Posterior vena cava (tissue), 2 donors: ENCODE measurements at regions not wholly inside any gene's neighbourhood (a gene's known extent, or its start where the extent isn't known, plus 50 kb on each side); places are given as distances from the start of the nearest gene placed in this dataset.
A peak's percentile ranks its signal among the peaks of the same experiment; 100 is the strongest.

Experiments
- DNase-seq: peaks from one replicate; pipeline ENCODE4 v3.0.0-alpha.2; 2020; ENCODE audit warnings: low spot score
- intact Hi-C, 2 donors: fragments of 100-400 bp; cut with DNase I; formaldehyde crosslinking; loops; one replicate each; pipeline versions ENCODE4 v1.14.1 to v1.14.2; 2022 to 2023
- donor health status: DM: yes; HTN: yes; CAD: no.
- donor health status: DM: yes; HTN: yes; CAD: no.

DNA sequence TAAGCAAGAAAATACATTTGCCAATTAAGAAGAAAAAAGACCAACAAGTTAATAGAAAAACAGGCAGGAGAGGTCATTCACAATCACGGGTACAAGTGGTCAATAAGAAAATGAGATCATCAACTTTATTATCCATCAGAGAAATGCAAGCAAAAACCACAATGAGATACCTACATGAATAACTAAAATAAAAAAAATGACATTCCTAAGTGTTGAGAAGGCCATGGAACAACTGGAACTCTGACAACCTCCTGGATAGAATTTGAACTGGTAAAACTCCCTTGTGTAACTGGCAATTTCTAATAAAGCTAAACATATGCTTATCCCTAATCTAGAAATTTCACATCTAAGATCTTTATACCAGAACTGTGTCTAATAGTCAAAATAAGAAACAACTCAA lies 135.4 kb upstream of the BACE2 start:
- no peak for DNase-seq
- intact Hi-C loops = no loop called here

DNA sequence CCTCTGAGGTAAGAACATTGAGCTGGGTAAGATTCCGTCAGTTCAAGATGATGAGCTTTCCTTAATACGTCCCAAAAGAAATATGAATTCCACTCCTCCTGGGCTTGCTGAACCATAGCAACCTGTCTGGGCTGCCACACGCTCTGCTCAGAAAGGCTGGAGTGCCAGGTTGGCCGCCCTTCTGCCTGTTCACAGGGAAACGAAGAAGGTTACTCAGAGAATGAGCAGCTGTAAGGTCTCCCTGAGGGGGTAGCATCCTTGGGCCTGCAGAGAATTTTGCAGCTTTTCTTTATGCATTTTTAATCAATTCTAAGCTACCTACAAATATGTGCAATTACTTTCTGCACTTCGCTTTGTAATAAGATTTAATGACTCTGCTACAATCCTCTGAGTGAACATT lies 130.7 kb upstream of the BACE2 start:
- intact Hi-C loops = no loop called here
- no peak for DNase-seq

GRCh38 chr21:41037936-41038335 lies 130.0 kb upstream of the BACE2 start:
- intact Hi-C loops = no loop called here
- DNase-seq = no peak

- intact Hi-C loops = no loop called here
- no peak for DNase-seq
These were observed 124.9 kb upstream of the BACE2 start for GRCh38 chr21:41043014-41043413.

- DNase-seq = no peak
- intact Hi-C loops = no loop called here
These were observed 122.3 kb upstream of the BACE2 start for GRCh38 chr21:41045534-41046268.

GRCh38 chr21:41048145-41048544 lies 119.8 kb upstream of the BACE2 start:
- intact Hi-C loops = no loop called here
- no peak for DNase-seq

DNA sequence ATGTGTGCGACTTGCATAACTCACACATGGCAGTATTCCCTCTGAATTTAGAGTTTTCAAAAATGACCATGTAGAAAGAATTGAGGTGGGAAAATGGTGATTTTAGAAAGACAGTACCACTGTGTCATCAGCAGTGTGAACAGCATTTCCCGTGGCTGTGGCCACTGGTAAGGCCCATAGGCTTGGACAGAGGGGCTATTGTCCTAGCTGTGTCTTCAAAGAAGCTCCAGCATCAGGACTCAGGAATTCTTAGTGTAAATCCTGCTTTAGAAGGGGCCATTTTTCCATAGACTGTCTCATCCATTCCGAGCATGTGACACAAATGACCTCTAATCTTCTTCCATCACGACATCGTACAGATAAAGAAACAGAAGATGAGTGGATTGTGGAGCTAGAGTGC lies 119.3 kb upstream of the BACE2 start:
- DNase-seq = no peak
- intact Hi-C loops = no loop called here

- intact Hi-C loops = no loop called here
- no peak for DNase-seq
These were observed 115.0 kb upstream of the BACE2 start for GRCh38 chr21:41052820-41053555.

GRCh38 chr21:41054018-41054578 lies 113.9 kb upstream of the BACE2 start:
- no peak for DNase-seq
- intact Hi-C loops = no loop called here

DNA sequence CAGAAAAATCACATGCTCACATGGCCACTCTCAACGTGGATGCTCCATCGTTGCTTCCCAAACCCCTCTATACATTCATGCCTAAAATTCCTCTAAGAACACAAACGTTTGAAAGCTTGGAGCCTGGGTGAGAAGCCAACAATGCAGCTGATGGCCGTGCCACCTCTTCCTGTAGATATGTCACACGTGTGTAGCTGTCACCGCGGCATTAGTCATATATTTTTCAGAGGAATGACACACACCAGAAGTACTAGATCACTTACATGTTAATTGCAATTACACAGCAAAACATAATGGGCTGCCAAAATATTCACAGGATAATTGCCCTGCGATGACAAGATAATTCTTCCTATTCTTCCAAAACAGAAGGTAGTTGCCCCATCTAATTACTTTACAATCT lies 112.7 kb upstream of the BACE2 start:
- DNase-seq = no peak
- intact Hi-C loops = no loop called here

DNA sequence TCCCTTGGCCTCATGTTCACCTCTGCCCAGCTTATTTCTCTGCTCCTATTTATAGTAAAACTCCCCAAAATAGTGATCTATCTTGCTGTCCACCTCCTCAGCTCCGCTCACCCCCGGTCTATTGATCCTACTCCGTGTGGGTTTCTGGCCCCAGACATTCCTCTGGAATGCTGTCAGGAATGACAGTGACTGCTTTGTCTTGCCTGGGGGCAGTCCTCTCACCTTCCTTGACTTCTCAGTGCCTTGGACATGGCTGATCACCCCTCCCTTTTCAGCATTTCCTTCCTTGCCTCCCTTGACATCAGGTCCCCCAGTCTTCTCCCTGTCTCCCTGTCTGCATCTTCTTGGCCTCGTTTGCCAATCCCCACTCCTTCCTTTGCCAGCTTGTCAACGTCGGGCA lies 108.1 kb upstream of the BACE2 start:
- intact Hi-C loops = no loop called here
- no peak for DNase-seq

- no peak for DNase-seq
- intact Hi-C loops = no loop called here
These were observed 106.3 kb upstream of the BACE2 start for GRCh38 chr21:41061701-41062100.

DNA sequence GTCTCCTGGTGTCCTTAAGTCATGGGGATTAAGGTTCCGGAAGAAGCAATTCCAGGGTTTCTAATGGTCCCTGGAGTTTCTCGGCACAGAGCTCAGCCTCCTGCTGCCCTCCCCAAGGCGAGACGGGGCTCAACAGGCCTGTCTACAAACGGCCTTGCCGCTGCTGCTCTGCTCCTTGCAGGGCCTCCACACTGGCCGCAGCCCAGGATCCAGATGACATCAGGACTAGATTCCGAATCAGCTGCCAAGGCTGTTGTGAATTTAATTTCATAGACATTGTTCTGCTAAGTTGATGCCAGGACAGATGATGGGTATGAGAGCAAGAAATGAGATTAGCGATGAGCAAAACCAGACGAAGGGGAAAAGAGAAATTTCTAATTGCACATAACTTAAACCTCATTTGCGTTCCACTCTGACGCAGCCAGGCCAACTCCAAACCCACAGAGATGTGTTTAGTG lies 103.6 kb upstream of the BACE2 start:
- intact Hi-C loops = no loop called here
- DNase-seq = no peak

GRCh38 chr21:41064951-41065350 lies 103.0 kb upstream of the BACE2 start:
- no peak for DNase-seq
- intact Hi-C loops = no loop called here

DNA sequence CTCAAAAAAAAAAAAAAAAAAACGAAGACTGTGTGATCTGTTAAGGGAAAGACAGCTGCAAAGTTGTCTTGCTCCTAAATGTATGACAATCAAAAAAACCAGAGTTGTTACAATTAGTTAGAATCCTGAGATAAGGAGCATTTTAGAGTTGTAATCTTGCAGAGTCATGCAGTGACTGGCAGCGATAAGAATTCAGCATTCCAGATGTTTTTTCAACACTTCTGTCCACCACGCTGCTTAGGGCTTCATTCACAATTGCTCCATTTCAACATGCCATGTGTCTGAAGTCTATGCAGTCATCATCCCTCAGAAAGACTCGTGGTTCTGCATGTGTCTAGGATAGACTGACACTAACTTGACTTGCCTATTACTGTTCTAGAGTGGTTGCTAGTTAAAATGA lies 102.4 kb upstream of the BACE2 start:
- DNase-seq = no peak
- intact Hi-C loops = no loop called here

DNA sequence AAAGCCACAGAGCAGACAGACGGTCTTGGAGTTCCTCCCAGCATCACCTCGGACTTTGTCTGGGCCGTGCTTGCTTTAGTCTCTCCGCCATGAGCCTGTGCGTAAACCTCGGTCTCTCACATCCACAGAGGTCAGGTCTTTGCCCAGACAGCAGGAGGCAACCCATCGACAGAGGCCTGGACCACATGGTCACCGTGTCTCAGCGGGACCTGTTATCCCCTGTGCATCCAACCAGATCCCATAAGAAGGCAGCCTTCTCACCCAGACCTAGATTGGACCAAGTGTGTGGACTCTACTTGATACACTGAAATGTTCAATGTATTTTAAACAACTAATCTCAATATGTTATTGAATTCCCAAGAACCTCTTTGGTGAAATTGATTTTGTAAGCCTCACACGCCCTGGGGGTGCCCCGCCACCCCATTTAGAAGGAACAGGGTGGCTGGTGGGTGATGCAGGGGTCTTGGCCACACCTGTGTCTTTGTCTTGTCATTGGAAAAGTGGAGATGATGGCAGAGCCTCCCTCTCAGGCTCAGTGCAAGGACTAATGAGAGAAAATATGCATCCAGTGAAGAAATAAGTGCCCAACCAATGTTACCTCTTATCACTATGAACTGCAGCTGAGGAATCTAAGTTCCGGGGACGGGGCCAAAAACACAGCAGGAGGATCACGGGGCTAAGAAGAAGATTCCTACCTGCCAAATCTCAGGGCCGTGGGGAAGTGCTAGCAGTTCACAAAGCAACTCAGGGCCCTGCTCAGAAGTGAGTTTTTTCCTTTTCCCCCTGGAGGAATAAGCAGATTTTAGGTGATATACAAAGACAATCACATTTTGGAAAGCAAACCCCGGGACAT lies 101.6 kb upstream of the BACE2 start:
- intact Hi-C loops = no loop called here
- DNase-seq = no peak

GRCh38 chr21:41067709-41068108 lies 100.3 kb upstream of the BACE2 start:
- DNase-seq = no peak
- intact Hi-C loops = no loop called here

DNA sequence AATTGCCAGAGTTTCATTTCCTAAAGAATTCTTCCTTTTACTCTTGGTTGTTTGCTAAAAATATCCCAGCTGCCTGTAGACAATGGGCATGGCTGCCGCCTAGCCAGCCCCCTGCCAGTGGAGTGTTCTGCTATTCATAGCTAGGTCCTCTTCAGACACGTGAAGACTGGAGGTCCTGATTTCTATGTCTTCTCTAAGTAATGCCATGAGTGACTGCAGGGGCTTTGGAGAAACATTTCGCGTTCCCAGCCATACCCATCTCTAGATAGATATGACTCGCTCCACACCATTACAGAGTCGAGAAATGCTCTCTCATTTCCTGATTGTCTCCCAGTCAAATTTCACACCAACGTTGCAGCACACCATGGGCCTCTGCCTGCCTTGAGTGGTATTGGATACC lies 99.5 kb upstream of the BACE2 start:
- intact Hi-C loops = no loop called here
- DNase-seq = no peak

DNA sequence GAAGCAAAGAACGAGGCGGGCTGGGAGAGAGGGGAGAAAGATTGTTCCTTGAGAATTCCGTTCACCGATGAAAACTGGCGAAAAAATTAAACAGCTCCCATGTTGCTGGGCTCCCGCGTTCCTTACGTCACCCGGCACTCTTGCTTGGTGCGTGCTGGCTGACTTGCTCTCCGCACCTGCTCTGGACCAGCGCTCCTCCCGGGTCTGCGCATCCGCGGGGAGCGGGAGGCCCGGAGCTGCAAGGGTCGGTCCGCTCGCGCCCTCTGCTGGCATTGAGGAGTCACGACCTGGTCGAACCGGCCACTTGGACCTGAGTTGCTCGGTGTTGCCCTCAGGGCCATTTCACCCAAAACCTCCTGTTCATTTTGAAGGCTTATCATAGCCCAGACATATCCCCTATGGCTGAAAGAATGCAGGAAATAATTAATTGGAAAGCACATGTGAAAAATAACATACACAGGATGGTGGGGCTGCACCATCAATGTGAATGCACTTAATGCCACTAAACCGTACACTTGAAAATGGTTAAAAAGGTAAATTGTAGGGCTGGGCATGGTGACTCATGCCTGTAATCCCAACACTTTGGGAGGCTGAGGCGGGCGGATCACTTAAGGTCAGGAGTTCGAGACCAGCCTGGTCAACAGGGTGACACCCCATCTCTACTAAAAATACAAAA lies 98.9 kb upstream of the BACE2 start:
- DNase-seq = peak; percentile 92
- intact Hi-C loops = no loop called here
